Hepatocyte (in vitro differentiated cells): ENCODE measurements at regions not wholly inside any gene's neighbourhood (a gene's known extent, or its start where the extent isn't known, plus 50 kb on each side); places are given as distances from the start of the nearest gene placed in this dataset.

ENCODE experiments used
- CTCF ChIP-seq: fragments of 200-600 bp; sonication (generic); IDR thresholded peaks from 2 replicates; pipeline ENCODE4 v1.5.1; 2016; ENCODE audit warnings: antibody characterized with exemption, mild to moderate bottlenecking; ENCODE audit not compliant: poor library complexity
- EZH2phosphoT487 ChIP-seq: fragments of 200-600 bp; sonication (generic); IDR thresholded peaks from one replicate; pipeline ENCODE4 v1.6.1; 2018; ENCODE audit warnings: antibody characterized with exemption, mild to moderate bottlenecking, low read depth, moderate library complexity; ENCODE audit not compliant: unreplicated experiment, severe bottlenecking

GRCh38 chr21:24935991-24936390 lies 671.3 kb downstream of the MRPL39 start:
- TF ChIP-seq CTCF (no peak), EZH2phosphoT487 (no peak)
